Neural progenitor cell (in vitro differentiated cells): ENCODE measurements at regions not wholly inside any gene's neighbourhood (a gene's known extent, or its start where the extent isn't known, plus 50 kb on each side); places are given as distances from the start of the nearest gene placed in this dataset.

Experiments used
- DNase-seq: peaks from one replicate; pipeline ENCODE4 v3.0.0-alpha.2; 2016; ENCODE audit warnings: low spot score
- H2AFZ ChIP-seq: fragments of 200-600 bp; sonication (generic); replicated peaks from 2 replicates; pipeline ENCODE4 v1.6.1; 2016; ENCODE audit warnings: antibody characterized with exemption
- H3F3A ChIP-seq: fragments of 200-600 bp; sonication (generic); 2 replicates; pipeline ENCODE4 v1.6.1; 2016; ENCODE audit warnings: antibody characterized with exemption, low read depth
- H3K27ac ChIP-seq: fragments of 200-600 bp; sonication (generic); 2 replicates; pipeline ENCODE4 v1.5.1; 2016; ENCODE audit warnings: mild to moderate bottlenecking
- H3K27me3 ChIP-seq: fragments of 200-600 bp; sonication (generic); 2 replicates; pipeline ENCODE4 v1.6.1; 2016; ENCODE audit warnings: mild to moderate bottlenecking, moderate library complexity
- H3K36me3 ChIP-seq: fragments of 200-600 bp; sonication (generic); 2 replicates; pipeline ENCODE4 v1.5.1; 2016
- H3K4me1 ChIP-seq: fragments of 200-600 bp; sonication (generic); 2 replicates; pipeline ENCODE4 v1.6.1; 2016; ENCODE audit warnings: mixed run types
- H3K4me2 ChIP-seq: fragments of 200-600 bp; sonication (generic); 2 replicates; pipeline ENCODE4 v1.6.1; 2016
- H3K4me3 ChIP-seq: fragments of 200-600 bp; sonication (generic); 2 replicates; pipeline ENCODE4 v1.5.1; 2016
- H3K79me2 ChIP-seq: fragments of 200-600 bp; sonication (generic); 2 replicates; pipeline ENCODE4 v1.6.1; 2016; ENCODE audit warnings: low read depth
- H3K9ac ChIP-seq: fragments of 200-600 bp; sonication (generic); 2 replicates; pipeline ENCODE4 v1.6.1; 2016
- H3K9me3 ChIP-seq: fragments of 200-600 bp; sonication (generic); 2 replicates; pipeline ENCODE4 v1.5.1; 2016; ENCODE audit warnings: low read depth
- H4K20me1 ChIP-seq: fragments of 200-600 bp; sonication (generic); 2 replicates; pipeline ENCODE4 v1.6.1; 2016; ENCODE audit warnings: low read depth
- H3K27ac Mint-ChIP-seq: 3 replicates; pipeline ENCODE4 v1.8.0; 2021; ENCODE audit warnings: mixed read lengths
- H3K27me3 Mint-ChIP-seq: 2 replicates; pipeline ENCODE4 v1.8.0; 2022; ENCODE audit warnings: low read depth, mild to moderate bottlenecking, inconsistent platforms, moderate library complexity, mixed read lengths; ENCODE audit not compliant: insufficient read depth
- H3K36me3 Mint-ChIP-seq: 3 replicates; pipeline ENCODE4 v1.8.0; 2021; ENCODE audit warnings: mixed read lengths
- H3K4me1 Mint-ChIP-seq: 3 replicates; pipeline ENCODE4 v1.8.0; 2021; ENCODE audit warnings: mixed read lengths
- H3K4me3 Mint-ChIP-seq: 3 replicates; pipeline ENCODE4 v1.8.0; 2021; ENCODE audit warnings: mild to moderate bottlenecking, moderate library complexity, mixed read lengths
- H3K9me3 Mint-ChIP-seq: 3 replicates; pipeline ENCODE4 v1.8.0; 2020; ENCODE audit warnings: mixed read lengths
- EZH2 ChIP-seq: fragments of 200-600 bp; sonication (generic); IDR thresholded peaks from 2 replicates; pipeline ENCODE4 v1.6.1; 2017; ENCODE audit warnings: antibody characterized with exemption, mild to moderate bottlenecking, moderate library complexity
- EZH2phosphoT487 ChIP-seq: fragments of 200-600 bp; sonication (generic); IDR thresholded peaks from 2 replicates; pipeline ENCODE4 v1.6.1; 2017; ENCODE audit warnings: antibody characterized with exemption
- TF ChIP-seq, protein P1 (sequence below): fragments of 200-600 bp; sonication (generic); IDR thresholded peaks from 2 replicates; pipeline ENCODE4 v1.5.1; 2017; ENCODE audit warnings: antibody characterized with exemption, mild to moderate bottlenecking

GRCh38 chr10:33087922-33088321 is 129.9 kb upstream of the ITGB1 start:
- peaks cover 3% of the 10 kb centered on the region for H3K4me1 Mint-ChIP-seq
- Histone ChIP-seq H2AFZ (no peak overlapping the region), H3K4me2 (no peak overlapping the region), H3K79me2 (no peaks in the 10 kb centered on the region), H3K4me1 (peaks cover 9% of the 10 kb centered on the region), H3K36me3 (no peaks in the 10 kb centered on the region), H3F3A (no peaks in the 10 kb centered on the region), H3K27ac (no peak overlapping the region), H3K9ac (no peak overlapping the region), H3K4me3 (no peak overlapping the region), H4K20me1 (no peaks in the 10 kb centered on the region), H3K27me3 (no peaks in the 10 kb centered on the region), H3K9me3 (no peaks in the 10 kb centered on the region)
- H3K27me3 Mint-ChIP-seq: peaks cover 4% of the 10 kb centered on the region
- no peak overlapping the region for H3K27ac Mint-ChIP-seq
- no peak for DNase-seq
- TF ChIP-seq, protein P1, sequence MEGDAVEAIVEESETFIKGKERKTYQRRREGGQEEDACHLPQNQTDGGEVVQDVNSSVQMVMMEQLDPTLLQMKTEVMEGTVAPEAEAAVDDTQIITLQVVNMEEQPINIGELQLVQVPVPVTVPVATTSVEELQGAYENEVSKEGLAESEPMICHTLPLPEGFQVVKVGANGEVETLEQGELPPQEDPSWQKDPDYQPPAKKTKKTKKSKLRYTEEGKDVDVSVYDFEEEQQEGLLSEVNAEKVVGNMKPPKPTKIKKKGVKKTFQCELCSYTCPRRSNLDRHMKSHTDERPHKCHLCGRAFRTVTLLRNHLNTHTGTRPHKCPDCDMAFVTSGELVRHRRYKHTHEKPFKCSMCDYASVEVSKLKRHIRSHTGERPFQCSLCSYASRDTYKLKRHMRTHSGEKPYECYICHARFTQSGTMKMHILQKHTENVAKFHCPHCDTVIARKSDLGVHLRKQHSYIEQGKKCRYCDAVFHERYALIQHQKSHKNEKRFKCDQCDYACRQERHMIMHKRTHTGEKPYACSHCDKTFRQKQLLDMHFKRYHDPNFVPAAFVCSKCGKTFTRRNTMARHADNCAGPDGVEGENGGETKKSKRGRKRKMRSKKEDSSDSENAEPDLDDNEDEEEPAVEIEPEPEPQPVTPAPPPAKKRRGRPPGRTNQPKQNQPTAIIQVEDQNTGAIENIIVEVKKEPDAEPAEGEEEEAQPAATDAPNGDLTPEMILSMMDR: no peak
- no peak for TF ChIP-seq EZH2
- no peaks in the 10 kb centered on the region for H3K36me3 Mint-ChIP-seq
- H3K4me3 Mint-ChIP-seq: no peak overlapping the region
- H3K9me3 Mint-ChIP-seq: no peaks in the 10 kb centered on the region

DNA sequence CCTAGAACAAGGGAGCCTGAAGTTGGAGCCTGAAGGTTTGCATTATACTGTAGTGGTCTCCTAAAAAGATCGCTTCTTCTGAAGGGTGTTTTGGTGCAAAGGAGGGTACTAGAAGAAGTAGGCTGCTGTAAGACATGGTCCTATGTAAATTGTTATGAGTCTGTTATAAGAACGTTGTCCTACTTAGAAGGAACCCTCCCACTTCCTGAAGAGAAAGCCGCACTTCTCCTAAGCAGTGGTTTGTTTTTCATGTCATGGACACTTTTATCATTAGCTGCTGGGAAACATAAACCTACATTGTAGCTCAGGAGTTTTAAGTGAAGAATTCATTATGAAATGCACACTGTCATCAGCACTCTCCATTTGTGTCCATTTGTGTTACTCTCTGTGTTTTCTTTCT is 129.1 kb upstream of the ITGB1 start:
- no peaks in the 10 kb centered on the region for H3K36me3 ChIP-seq

DNA sequence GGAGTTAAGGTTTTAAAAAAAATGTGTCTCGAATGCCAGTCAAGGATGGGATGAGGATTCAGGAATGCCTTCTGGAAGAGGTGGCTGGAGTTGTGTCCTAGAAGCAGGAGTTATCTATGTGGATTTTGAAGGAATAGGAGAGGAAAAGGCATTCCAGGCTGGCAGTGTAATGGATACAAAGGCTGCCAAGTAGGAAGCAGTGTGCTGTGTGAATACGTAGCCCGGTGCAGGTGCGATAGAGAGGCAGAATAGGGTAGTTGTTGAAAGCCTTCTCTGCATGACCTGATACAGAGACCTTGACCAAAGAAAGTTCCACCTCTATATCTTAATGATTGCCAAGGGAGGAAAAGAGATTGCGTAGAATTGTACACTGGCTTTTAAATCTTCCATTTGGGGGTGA is 128.1 kb upstream of the ITGB1 start:
- DNase-seq: no peak
- peaks cover 11% of the 10 kb centered on the region for H3K4me1 Mint-ChIP-seq
- Histone ChIP-seq H3K79me2 (no peaks in the 10 kb centered on the region), H3K4me2 (no peak overlapping the region), H3K36me3 (no peaks in the 10 kb centered on the region), H3K9ac (no peak overlapping the region), H3K9me3 (no peaks in the 10 kb centered on the region), H3K4me3 (no peak overlapping the region), H3K4me1 (peaks cover 13% of the 10 kb centered on the region), H3K27me3 (no peaks in the 10 kb centered on the region), H2AFZ (no peak overlapping the region), H4K20me1 (no peaks in the 10 kb centered on the region), H3K27ac (no peak overlapping the region), H3F3A (no peaks in the 10 kb centered on the region)
- no peaks in the 10 kb centered on the region for H3K9me3 Mint-ChIP-seq
- TF ChIP-seq EZH2phosphoT487: no peak
- no peak for TF ChIP-seq EZH2
- TF ChIP-seq, protein P1: no peak
- no peak overlapping the region for H3K27ac Mint-ChIP-seq
- peaks cover 5% of the 10 kb centered on the region for H3K27me3 Mint-ChIP-seq
- H3K36me3 Mint-ChIP-seq: no peaks in the 10 kb centered on the region
- H3K4me3 Mint-ChIP-seq: no peak overlapping the region

More for the DNA sequence above, 129.1 kb upstream of the ITGB1 start:
- Histone ChIP-seq H3K9me3 (no peaks in the 10 kb centered on the region), H4K20me1 (no peaks in the 10 kb centered on the region), H3F3A (no peaks in the 10 kb centered on the region), H3K4me2 (no peak overlapping the region), H2AFZ (no peak overlapping the region), H3K4me1 (peaks cover 13% of the 10 kb centered on the region), H3K27me3 (no peaks in the 10 kb centered on the region), H3K27ac (no peak overlapping the region), H3K9ac (no peak overlapping the region), H3K4me3 (no peak overlapping the region), H3K79me2 (no peaks in the 10 kb centered on the region)
- no peaks in the 10 kb centered on the region for H3K36me3 Mint-ChIP-seq
- no peak overlapping the region for H3K27ac Mint-ChIP-seq
- H3K4me1 Mint-ChIP-seq: peaks cover 8% of the 10 kb centered on the region
- peaks cover 4% of the 10 kb centered on the region for H3K27me3 Mint-ChIP-seq
- H3K4me3 Mint-ChIP-seq: no peak overlapping the region
- no peaks in the 10 kb centered on the region for H3K9me3 Mint-ChIP-seq
- TF ChIP-seq, protein P1: no peak
- TF ChIP-seq EZH2 (no peak), EZH2phosphoT487 (no peak)
- DNase-seq: no peak
